Gastrocnemius medialis (tissue), 4 donors: ENCODE measurements at regions not wholly inside any gene's neighbourhood (a gene's known extent, or its start where the extent isn't known, plus 50 kb on each side); places are given as distances from the start of the nearest gene placed in this dataset.

Experiments used
- CTCF ChIP-seq, 5 experiments: fragments of 450-650 bp in 3 of 5; fragments of 200-600 bp in 2 of 5; sonication (generic) in 2 of 5; IDR thresholded peaks in 4 of 5; conservative IDR thresholded peaks in 1 of 5; 1 replicate in 4 of 5; 2 replicates in 1 of 5; pipeline ENCODE4 v1.5.1; 2016 to 2019; ENCODE audit warnings: antibody characterized with exemption in 5 of 5, mild to moderate bottlenecking in 3 of 5, moderate library complexity in 3 of 5
- POLR2A ChIP-seq, 2 donors: fragments of 450-650 bp; IDR thresholded peaks; one replicate each; pipeline ENCODE4 v1.6.1; 2017; ENCODE audit warnings: antibody characterized with exemption in 2 of 2, mild to moderate bottlenecking in 2 of 2, moderate library complexity in 2 of 2

- TF ChIP-seq CTCF (IDR thresholded peaks at IDR 0.05 in 4 of 5, conservative IDR thresholded peaks at IDR 0.05 in 1 of 5), result no peak
- no peak for TF ChIP-seq POLR2A (IDR thresholded peaks at IDR 0.05)
Measured at GRCh38 chr3:94360987-94361386, 298.1 kb downstream of the NSUN3 start.
